ENCODE measurements at regions not wholly inside any gene's neighbourhood (a gene's known extent, or its start where the extent isn't known, plus 50 kb on each side); places are given as distances from the start of the nearest gene placed in this dataset.

GRCh38 chr9:135008416-135008815, 79.1 kb upstream of the OLFM1 start:
- no peak for DNase-seq (ENCODE audit: low read depth)
- H3K4me3 ChIP-seq (ENCODE audit: insufficient read depth, low read depth, low read length), result no peak overlapping the region
- no peaks in the 10 kb centered on the region for H3K36me3 ChIP-seq (ENCODE audit: insufficient read depth, low read length)
- H3K27me3 ChIP-seq (ENCODE audit: insufficient read depth, low read length), result no peaks in the 10 kb centered on the region
- FAIRE-seq, result no peak
- TF ChIP-seq EZH2 (IDR thresholded peaks at IDR 0.05; ENCODE audit: insufficient read depth, low read length), result no peak
- no peak for TF ChIP-seq CTCF (IDR thresholded peaks at IDR 0.05; ENCODE audit: insufficient read depth, low read depth, low read length)
- no peaks in the 10 kb centered on the region for H3K4me1 Mint-ChIP-seq (ENCODE audit: low read depth, unreplicated experiment)
- no peaks in the 10 kb centered on the region for H3K4me1 ChIP-seq (ENCODE audit: insufficient read depth, low read length)
- H4K20me1 ChIP-seq (ENCODE audit: insufficient read depth, low read length), result no peaks in the 10 kb centered on the region
- no peaks in the 10 kb centered on the region for H3K79me2 ChIP-seq (ENCODE audit: insufficient read depth, low read length)
- no peak overlapping the region for H3K27ac Mint-ChIP-seq (ENCODE audit: unreplicated experiment)
- H3K9me3 Mint-ChIP-seq (ENCODE audit: unreplicated experiment), result peaks cover 3% of the 10 kb centered on the region
- peaks cover 14% of the 10 kb centered on the region for H3K27me3 Mint-ChIP-seq (ENCODE audit: low read depth, unreplicated experiment)
- H2AFZ ChIP-seq (ENCODE audit: low read depth, low read length), result no peak overlapping the region
- no peak overlapping the region for H3K9ac ChIP-seq (ENCODE audit: low read length)
- no peaks in the 10 kb centered on the region for H3K36me3 Mint-ChIP-seq (ENCODE audit: low read depth, unreplicated experiment)
- no peak overlapping the region for H3K27ac ChIP-seq (ENCODE audit: low read depth, low read length)
- no peaks in the 10 kb centered on the region for H3K9me3 ChIP-seq (ENCODE audit: insufficient read depth, low read depth, low read length)
- H3K4me3 Mint-ChIP-seq (ENCODE audit: unreplicated experiment), result no peak overlapping the region
- H3K4me2 ChIP-seq (ENCODE audit: low read length), result no peak overlapping the region

- Histone ChIP-seq H3K4me2 (ENCODE audit: low read length) (no peak overlapping the region), H2AFZ (ENCODE audit: low read depth, low read length) (no peak overlapping the region), H3K27me3 (ENCODE audit: insufficient read depth, low read length) (no peaks in the 10 kb centered on the region), H3K4me3 (ENCODE audit: insufficient read depth, low read depth, low read length) (no peak overlapping the region), H3K9ac (ENCODE audit: low read length) (no peak overlapping the region), H3K4me1 (ENCODE audit: insufficient read depth, low read length) (no peaks in the 10 kb centered on the region), H3K36me3 (ENCODE audit: insufficient read depth, low read length) (no peaks in the 10 kb centered on the region), H3K9me3 (ENCODE audit: insufficient read depth, low read depth, low read length) (no peaks in the 10 kb centered on the region), H4K20me1 (ENCODE audit: insufficient read depth, low read length) (no peaks in the 10 kb centered on the region), H3K27ac (ENCODE audit: low read depth, low read length) (no peak overlapping the region), H3K79me2 (ENCODE audit: insufficient read depth, low read length) (no peaks in the 10 kb centered on the region)
- no peak for FAIRE-seq
- Mint-ChIP-seq H3K4me3 (ENCODE audit: unreplicated experiment) (no peak overlapping the region), H3K27me3 (ENCODE audit: low read depth, unreplicated experiment) (peaks cover 21% of the 10 kb centered on the region), H3K36me3 (ENCODE audit: low read depth, unreplicated experiment) (no peaks in the 10 kb centered on the region), H3K27ac (ENCODE audit: unreplicated experiment) (no peak overlapping the region), H3K9me3 (ENCODE audit: unreplicated experiment) (peaks cover under 1% of the 10 kb centered on the region), H3K4me1 (ENCODE audit: low read depth, unreplicated experiment) (no peaks in the 10 kb centered on the region)
- no peak for TF ChIP-seq CTCF (IDR thresholded peaks at IDR 0.05; ENCODE audit: insufficient read depth, low read depth, low read length)
- no peak for TF ChIP-seq EZH2 (IDR thresholded peaks at IDR 0.05; ENCODE audit: insufficient read depth, low read length)
- no peak for DNase-seq (ENCODE audit: low read depth)
Observed at GRCh38 chr9:135009051-135009560, 78.4 kb upstream of the OLFM1 start.

- Histone ChIP-seq H3K4me3 (ENCODE audit: insufficient read depth, low read depth, low read length) (no peak overlapping the region), H2AFZ (ENCODE audit: low read depth, low read length) (no peak overlapping the region), H3K79me2 (ENCODE audit: insufficient read depth, low read length) (no peaks in the 10 kb centered on the region), H3K9me3 (ENCODE audit: insufficient read depth, low read depth, low read length) (no peaks in the 10 kb centered on the region), H4K20me1 (ENCODE audit: insufficient read depth, low read length) (no peaks in the 10 kb centered on the region), H3K36me3 (ENCODE audit: insufficient read depth, low read length) (no peaks in the 10 kb centered on the region), H3K27me3 (ENCODE audit: insufficient read depth, low read length) (no peaks in the 10 kb centered on the region), H3K4me2 (ENCODE audit: low read length) (no peak overlapping the region), H3K27ac (ENCODE audit: low read depth, low read length) (no peak overlapping the region), H3K9ac (ENCODE audit: low read length) (no peak overlapping the region), H3K4me1 (ENCODE audit: insufficient read depth, low read length) (no peaks in the 10 kb centered on the region)
- Mint-ChIP-seq H3K27me3 (ENCODE audit: low read depth, unreplicated experiment) (peaks cover 27% of the 10 kb centered on the region), H3K9me3 (ENCODE audit: unreplicated experiment) (no peaks in the 10 kb centered on the region), H3K27ac (ENCODE audit: unreplicated experiment) (no peak overlapping the region), H3K36me3 (ENCODE audit: low read depth, unreplicated experiment) (no peaks in the 10 kb centered on the region), H3K4me1 (ENCODE audit: low read depth, unreplicated experiment) (no peaks in the 10 kb centered on the region), H3K4me3 (ENCODE audit: unreplicated experiment) (no peak overlapping the region)
- no peak for FAIRE-seq
- DNase-seq (ENCODE audit: low read depth), result no peak
- TF ChIP-seq EZH2 (IDR thresholded peaks at IDR 0.05; ENCODE audit: insufficient read depth, low read length) (no peak), CTCF (IDR thresholded peaks at IDR 0.05; ENCODE audit: insufficient read depth, low read depth, low read length) (no peak)
Observed at GRCh38 chr9:135009794-135010585, 77.5 kb upstream of the OLFM1 start.
